ENCODE measurements at regions not wholly inside any gene's neighbourhood (a gene's known extent, or its start where the extent isn't known, plus 50 kb on each side); places are given as distances from the start of the nearest gene placed in this dataset.

DNA sequence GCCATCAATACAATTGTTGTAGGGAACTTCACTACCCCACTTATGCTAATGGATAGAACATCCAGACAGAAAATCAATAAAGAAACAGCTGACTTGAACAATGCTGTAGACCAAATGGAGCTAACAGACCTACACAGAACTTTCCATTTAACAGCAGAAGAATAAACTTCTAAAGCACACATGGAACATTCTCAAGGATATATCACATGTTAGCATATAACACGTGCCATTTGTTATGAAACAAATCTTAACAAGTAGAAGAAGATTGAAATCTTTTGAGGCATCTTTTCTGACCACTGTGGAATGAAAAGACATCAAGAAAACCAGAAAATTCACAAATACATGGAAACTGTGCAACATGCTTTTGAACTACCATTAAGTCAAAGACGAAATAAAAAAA lies 62.5 kb upstream of the RNU6-8 start:
- no peak for ATAC-seq
- Histone ChIP-seq H3K4me3 (ENCODE audit: low read length) (no peak overlapping the region), H3K4me1 (ENCODE audit: control insufficient read depth, insufficient read depth, low read length) (no peaks in the 10 kb centered on the region), H3K27me3 (ENCODE audit: control insufficient read depth, insufficient read depth, low read length) (no peaks in the 10 kb centered on the region), H3K27ac (ENCODE audit: low read length) (no peak overlapping the region), H3K36me3 (ENCODE audit: control insufficient read depth, insufficient read depth, low read length) (no peaks in the 10 kb centered on the region), H3K9me3 (ENCODE audit: control insufficient read depth, insufficient read depth, low read length) (peaks cover 8% of the 10 kb centered on the region)
- no peak for DNase-seq
- Mint-ChIP-seq H3K4me3 (no peak overlapping the region), H3K9me3 (peaks cover 5 to 7% of the 10 kb centered on the region in 2 donors), H3K27ac (no peak overlapping the region), H3K4me1 (no peaks in the 10 kb centered on the region), H3K36me3 (peaks cover 9% of the 10 kb centered on the region), H3K27me3 (ENCODE audit: low read depth in 2 of 2) (peaks cover 0 to 8% of the 10 kb centered on the region in 2 donors)
- TF ChIP-seq, protein P1, sequence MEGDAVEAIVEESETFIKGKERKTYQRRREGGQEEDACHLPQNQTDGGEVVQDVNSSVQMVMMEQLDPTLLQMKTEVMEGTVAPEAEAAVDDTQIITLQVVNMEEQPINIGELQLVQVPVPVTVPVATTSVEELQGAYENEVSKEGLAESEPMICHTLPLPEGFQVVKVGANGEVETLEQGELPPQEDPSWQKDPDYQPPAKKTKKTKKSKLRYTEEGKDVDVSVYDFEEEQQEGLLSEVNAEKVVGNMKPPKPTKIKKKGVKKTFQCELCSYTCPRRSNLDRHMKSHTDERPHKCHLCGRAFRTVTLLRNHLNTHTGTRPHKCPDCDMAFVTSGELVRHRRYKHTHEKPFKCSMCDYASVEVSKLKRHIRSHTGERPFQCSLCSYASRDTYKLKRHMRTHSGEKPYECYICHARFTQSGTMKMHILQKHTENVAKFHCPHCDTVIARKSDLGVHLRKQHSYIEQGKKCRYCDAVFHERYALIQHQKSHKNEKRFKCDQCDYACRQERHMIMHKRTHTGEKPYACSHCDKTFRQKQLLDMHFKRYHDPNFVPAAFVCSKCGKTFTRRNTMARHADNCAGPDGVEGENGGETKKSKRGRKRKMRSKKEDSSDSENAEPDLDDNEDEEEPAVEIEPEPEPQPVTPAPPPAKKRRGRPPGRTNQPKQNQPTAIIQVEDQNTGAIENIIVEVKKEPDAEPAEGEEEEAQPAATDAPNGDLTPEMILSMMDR (IDR thresholded peaks at IDR 0.05): no peak
- intact Hi-C loops (cut with micrococcal nuclease): no loop called here
- WGBS (ENCODE audit: insufficient coverage): 73% methylated on average over 1 of the region's 2 CpGs

DNA sequence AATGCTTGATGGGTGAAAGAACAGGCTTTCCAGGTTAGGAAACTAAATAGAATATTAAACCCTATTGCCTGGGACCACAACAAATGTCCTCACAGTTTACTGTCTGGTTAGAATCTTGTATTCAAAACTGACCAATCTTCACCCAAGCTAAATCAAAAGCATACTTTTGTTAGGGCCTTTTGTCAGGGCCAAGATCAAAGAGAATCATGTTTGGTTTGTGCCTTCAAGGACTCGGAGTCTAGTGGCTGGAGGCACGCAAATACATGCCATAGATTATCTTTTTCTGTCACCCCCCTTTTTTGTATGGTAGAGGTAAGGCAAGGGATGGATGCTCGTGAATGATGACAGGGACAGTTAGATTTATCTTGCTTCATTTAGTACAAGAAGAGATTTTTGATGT lies 51.1 kb upstream of the AKAP6 start:
- intact Hi-C loops (cut with micrococcal nuclease): no loop called here
- no peaks in the 10 kb centered on the region for H3K9me3 ChIP-seq (ENCODE audit: control insufficient read depth, insufficient read depth, low read length)
- no peak for DNase-seq
- no peak for ATAC-seq
- Mint-ChIP-seq H3K36me3 (no peaks in the 10 kb centered on the region), H3K4me3 (no peak overlapping the region), H3K27ac (no peak overlapping the region), H3K27me3 (ENCODE audit: low read depth in 2 of 2) (peaks cover 7 to 16% of the 10 kb centered on the region in 2 donors), H3K4me1 (no peaks in the 10 kb centered on the region), H3K9me3 (peaks cover 0 to 5% of the 10 kb centered on the region in 2 donors)
- TF ChIP-seq, protein P1 (IDR thresholded peaks at IDR 0.05): no peak
- H3K27ac ChIP-seq (ENCODE audit: low read length): no peak overlapping the region
- H3K4me3 ChIP-seq (ENCODE audit: low read length): no peak overlapping the region
- no peaks in the 10 kb centered on the region for H3K36me3 ChIP-seq (ENCODE audit: control insufficient read depth, insufficient read depth, low read length)
- 89% methylated on average over 3 of the region's 3 CpGs for WGBS (ENCODE audit: insufficient coverage)
- no peaks in the 10 kb centered on the region for H3K4me1 ChIP-seq (ENCODE audit: control insufficient read depth, insufficient read depth, low read length)
- H3K27me3 ChIP-seq (ENCODE audit: control insufficient read depth, insufficient read depth, low read length): no peaks in the 10 kb centered on the region

Data from natural killer cell (primary cell).